T-cell (primary cell): ENCODE measurements at regions not wholly inside any gene's neighbourhood (a gene's known extent, or its start where the extent isn't known, plus 50 kb on each side); places are given as distances from the start of the nearest gene placed in this dataset.

ENCODE experiments used
- ATAC-seq, 4 experiments: fragments of 200-7000 bp in 3 of 4; fragments of 150-1000 bp in 1 of 4; cut with Tn5 transposase; replicated peaks in 1 of 4; 1 replicate in 3 of 4; 2 replicates in 1 of 4; pipeline ENCODE4 v1.10.0; 2021; ENCODE audit warnings: moderate library complexity in 3 of 4, mild to moderate bottlenecking in 2 of 4, moderate number of reproducible peaks in 1 of 4
- CTCF ChIA-PET, 2 donors: fragments of 300-600 bp; sonication (Branson Sonifier 250); formaldehyde crosslinking; loops; one replicate each; lab custom pipeline; 2022; ENCODE audit warnings: antibody characterized with exemption in 2 of 2; lab: Charles Lee
- POLR2A ChIA-PET, 2 donors: fragments of 300-600 bp; sonication (Branson Sonifier 250); formaldehyde crosslinking; loops; one replicate each; lab custom pipeline; 2022; ENCODE audit warnings: antibody characterized with exemption in 2 of 2; lab: Charles Lee
- DNase-seq, 35 experiments: peaks; one replicate each; pipeline versions ENCODE4 v3.0.0 to v3.0.0-alpha.2; 2013 to 2023
- H3K27ac ChIP-seq: one replicate; pipeline ENCODE4 v1.5.1; 2013; ENCODE audit warnings: low read length
- H3K27me3 ChIP-seq, 2 experiments: replicated peaks in 1 of 2; 1 replicate in 1 of 2; 2 replicates in 1 of 2; pipeline versions ENCODE4 v1.6.1 to v1.7.0; 2013; ENCODE audit warnings: low read length in 1 of 2, mixed read lengths in 1 of 2; ENCODE audit not compliant: control insufficient read depth in 2 of 2, insufficient read depth in 2 of 2; ENCODE audit errors: extremely low read depth in 1 of 2
- H3K36me3 ChIP-seq, 2 donors: 1 replicate in 1 of 2; 2 replicates in 1 of 2; pipeline versions ENCODE4 v1.6.1 to v1.7.0; 2013; ENCODE audit warnings: low read length in 1 of 2; ENCODE audit not compliant: control insufficient read depth in 2 of 2, insufficient read depth in 1 of 2; ENCODE audit errors: extremely low read depth in 1 of 2
- H3K4me1 ChIP-seq, 2 experiments: 1 replicate in 1 of 2; 2 replicates in 1 of 2; pipeline versions ENCODE4 v1.6.1 to v1.7.0; 2013; ENCODE audit warnings: low read length in 2 of 2, mixed read lengths in 1 of 2; ENCODE audit not compliant: insufficient read depth in 2 of 2, control insufficient read depth in 1 of 2; ENCODE audit errors: extremely low read depth in 1 of 2
- H3K4me3 ChIP-seq, 2 donors: 1 replicate in 1 of 2; 2 replicates in 1 of 2; pipeline versions ENCODE4 v1.5.1 to v1.7.0; 2013; ENCODE audit warnings: mild to moderate bottlenecking in 2 of 2, low read length in 1 of 2, moderate library complexity in 1 of 2; ENCODE audit not compliant: control insufficient read depth in 1 of 2; ENCODE audit errors: extremely low read depth in 1 of 2
- H3K9me3 ChIP-seq: 2 replicates; pipeline ENCODE4 v1.7.0; 2013
- H3K27ac Mint-ChIP-seq, 2 donors: one replicate each; pipeline ENCODE4 v1.8.0; 2020 to 2021; ENCODE audit warnings: mild to moderate bottlenecking in 2 of 2, mixed read lengths in 2 of 2
- H3K27me3 Mint-ChIP-seq, 2 donors: one replicate each; pipeline ENCODE4 v1.8.0; 2021 to 2022; ENCODE audit warnings: mixed read lengths in 2 of 2
- H3K36me3 Mint-ChIP-seq: one replicate; pipeline ENCODE4 v1.8.0; 2021; ENCODE audit warnings: mixed read lengths
- H3K4me1 Mint-ChIP-seq, 3 donors: one replicate each; pipeline ENCODE4 v1.8.0; 2020 to 2022; ENCODE audit warnings: mixed read lengths in 3 of 3, mild to moderate bottlenecking in 1 of 3
- H3K4me3 Mint-ChIP-seq, 3 donors: one replicate each; pipeline ENCODE4 v1.8.0; 2020 to 2022; ENCODE audit warnings: mild to moderate bottlenecking in 3 of 3, mixed read lengths in 3 of 3, moderate library complexity in 3 of 3
- H3K9me3 Mint-ChIP-seq, 3 donors: one replicate each; pipeline ENCODE4 v1.8.0; 2020 to 2022; ENCODE audit warnings: mixed read lengths in 3 of 3
- WGBS: methylation state at CpG from one replicate; pipeline ENCODE4 v1.1.5; 2013; ENCODE audit warnings: missing lambda C conversion rate; ENCODE audit not compliant: insufficient coverage; 5-methylcytosine and 5-hydroxymethylcytosine counted together

- H3K9me3 Mint-ChIP-seq = peaks cover 1 to 7% (median 1%) of the 10 kb centered on the region in 3 donors
- Histone ChIP-seq H3K4me1 (no peaks in the 10 kb centered on the region), H3K4me3 (no peak overlapping the region), H3K27ac (no peak overlapping the region), H3K36me3 (no peaks in the 10 kb centered on the region), H3K9me3 (no peaks in the 10 kb centered on the region), H3K27me3 (peaks cover 0 to 3% of the 10 kb centered on the region in 2 experiments)
- ATAC-seq = no peak
- H3K27ac Mint-ChIP-seq = no peak overlapping the region
- POLR2A ChIA-PET = no interaction called here
- no peak for DNase-seq
- 93% methylated on average over 2 of the region's 2 CpGs for WGBS
- no peaks in the 10 kb centered on the region for H3K27me3 Mint-ChIP-seq
- no peak overlapping the region for H3K4me3 Mint-ChIP-seq
- H3K4me1 Mint-ChIP-seq = no peaks in the 10 kb centered on the region
- CTCF ChIA-PET = no interaction called here
- no peaks in the 10 kb centered on the region for H3K36me3 Mint-ChIP-seq
These were observed 104.7 kb downstream of the YIPF5 start for GRCh38 chr5:144065786-144066185.

- H3K4me3 Mint-ChIP-seq = no peak overlapping the region
These were observed 97.9 kb downstream of the YIPF5 start for GRCh38 chr5:144072518-144072927.

GRCh38 chr5:144076521-144077083, 93.9 kb downstream of the YIPF5 start:
- Mint-ChIP-seq H3K9me3 (peaks cover 13 to 31% (median 18%) of the 10 kb centered on the region in 3 donors), H3K36me3 (no peaks in the 10 kb centered on the region), H3K27me3 (peaks cover 14 to 19% of the 10 kb centered on the region in 2 donors), H3K4me1 (no peaks in the 10 kb centered on the region), H3K4me3 (no peak overlapping the region), H3K27ac (no peak overlapping the region)
- peaks cover 2% of the 10 kb centered on the region for H3K9me3 ChIP-seq
- no peak overlapping the region for H3K27ac ChIP-seq
- H3K36me3 ChIP-seq = no peaks in the 10 kb centered on the region
- no CpG with 5 or more reads among the region's 1 CpG for WGBS
- H3K4me1 ChIP-seq = no peaks in the 10 kb centered on the region
- H3K4me3 ChIP-seq = no peak overlapping the region
- POLR2A ChIA-PET = no interaction called here
- DNase-seq (no peak), ATAC-seq (no peak)
- CTCF ChIA-PET = no interaction called here
- H3K27me3 ChIP-seq = peaks cover 0 to 10% of the 10 kb centered on the region in 2 experiments

More at GRCh38 chr5:144072518-144072927, 97.9 kb downstream of the YIPF5 start:
- H3K27ac ChIP-seq = no peak overlapping the region
- ChIA-PET POLR2A (no interaction called here), CTCF (no interaction called here)
- peaks cover 3 to 5% (median 4%) of the 10 kb centered on the region in 3 donors for H3K9me3 Mint-ChIP-seq
- H3K27ac Mint-ChIP-seq = no peak overlapping the region
- ATAC-seq = no peak
- peaks cover 0 to 10% of the 10 kb centered on the region in 2 experiments for H3K27me3 ChIP-seq
- no peaks in the 10 kb centered on the region for H3K4me1 ChIP-seq
- no peaks in the 10 kb centered on the region for H3K36me3 ChIP-seq
- no peak overlapping the region for H3K4me3 ChIP-seq
- no peaks in the 10 kb centered on the region for H3K36me3 Mint-ChIP-seq
- H3K27me3 Mint-ChIP-seq = peaks cover 11 to 19% of the 10 kb centered on the region in 2 donors
- H3K4me1 Mint-ChIP-seq = no peaks in the 10 kb centered on the region
- DNase-seq = no peak
- no peaks in the 10 kb centered on the region for H3K9me3 ChIP-seq

GRCh38 chr5:144083185-144083584, 87.3 kb downstream of the YIPF5 start:
- Mint-ChIP-seq H3K4me3 (no peak overlapping the region), H3K9me3 (peaks cover 5 to 29% (median 13%) of the 10 kb centered on the region in 3 donors), H3K36me3 (no peaks in the 10 kb centered on the region), H3K27ac (no peak overlapping the region), H3K4me1 (no peaks in the 10 kb centered on the region), H3K27me3 (peaks cover 0 to 3% of the 10 kb centered on the region in 2 donors)
- ATAC-seq (no peak), DNase-seq (no peak)
- no CpG with 5 or more reads among the region's 1 CpG for WGBS
- ChIA-PET CTCF (no interaction called here), POLR2A (no interaction called here)
- Histone ChIP-seq H3K4me1 (no peaks in the 10 kb centered on the region), H3K36me3 (no peaks in the 10 kb centered on the region), H3K9me3 (no peaks in the 10 kb centered on the region), H3K27me3 (no peaks in the 10 kb centered on the region), H3K27ac (no peak overlapping the region), H3K4me3 (no peak overlapping the region)

- Mint-ChIP-seq H3K4me1 (peaks cover 0 to 8% (median 2%) of the 10 kb centered on the region in 3 donors), H3K9me3 (peaks cover 0 to 20% (median 11%) of the 10 kb centered on the region in 3 donors), H3K4me3 (no peak overlapping the region), H3K36me3 (no peaks in the 10 kb centered on the region), H3K27me3 (peaks cover 0 to 3% of the 10 kb centered on the region in 2 donors), H3K27ac (no peak overlapping the region)
- no peaks in the 10 kb centered on the region for H3K9me3 ChIP-seq
- H3K36me3 ChIP-seq = no peaks in the 10 kb centered on the region
- no peak overlapping the region for H3K4me3 ChIP-seq
- POLR2A ChIA-PET = no interaction called here
- 100% methylated on average over 1 of the region's 2 CpGs for WGBS
- H3K27me3 ChIP-seq = no peaks in the 10 kb centered on the region
- DNase-seq (no peak), ATAC-seq (no peak)
- H3K27ac ChIP-seq = no peak overlapping the region
- CTCF ChIA-PET = no interaction called here
- no peaks in the 10 kb centered on the region for H3K4me1 ChIP-seq
These were observed 85.5 kb downstream of the YIPF5 start for GRCh38 chr5:144084971-144085370.

- WGBS = no CpG with 5 or more reads among the region's 3 CpGs
- Histone ChIP-seq H3K27me3 (no peaks in the 10 kb centered on the region), H3K27ac (no peak overlapping the region), H3K4me3 (no peak overlapping the region), H3K36me3 (no peaks in the 10 kb centered on the region), H3K9me3 (no peaks in the 10 kb centered on the region), H3K4me1 (no peaks in the 10 kb centered on the region)
- POLR2A ChIA-PET = no interaction called here
- DNase-seq = no peak
- H3K27ac Mint-ChIP-seq = no peak overlapping the region
- no peak for ATAC-seq
- CTCF ChIA-PET = no interaction called here
- H3K9me3 Mint-ChIP-seq = peaks cover 0 to 20% (median 11%) of the 10 kb centered on the region in 3 donors
- peaks cover 0 to 3% of the 10 kb centered on the region in 2 donors for H3K27me3 Mint-ChIP-seq
- no peak overlapping the region for H3K4me3 Mint-ChIP-seq
- H3K4me1 Mint-ChIP-seq = peaks cover 0 to 8% (median 2%) of the 10 kb centered on the region in 3 donors
- H3K36me3 Mint-ChIP-seq = no peaks in the 10 kb centered on the region
These were observed 85.1 kb downstream of the YIPF5 start for GRCh38 chr5:144085381-144085780.
